ENCODE measurements at regions not wholly inside any gene's neighbourhood (a gene's known extent, or its start where the extent isn't known, plus 50 kb on each side); places are given as distances from the start of the nearest gene placed in this dataset.

DNA sequence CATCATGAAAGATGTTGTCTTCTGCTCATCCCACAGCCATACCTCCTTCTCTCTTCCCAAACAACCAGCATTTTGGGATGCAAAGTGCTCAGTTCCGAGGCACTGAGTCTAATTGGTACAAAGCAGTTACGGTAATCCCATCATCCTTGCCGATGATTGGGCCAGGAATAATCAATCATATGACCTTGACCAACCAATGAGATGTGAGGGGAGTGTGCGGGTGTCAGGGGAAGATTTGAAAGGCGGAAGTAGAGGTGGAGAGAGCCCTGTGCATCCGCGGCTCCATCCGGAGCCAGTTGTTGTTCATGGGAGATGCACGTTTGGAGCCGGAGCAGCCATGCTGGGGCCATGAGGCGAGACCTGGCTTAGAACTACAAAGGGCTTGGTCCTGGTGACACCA lies 67.3 kb downstream of the SYNE3 start:
- Histone ChIP-seq H3K4me3 (ENCODE audit: low read length) (no peak overlapping the region), H2AFZ (ENCODE audit: low read length) (no peak overlapping the region), H3K9me2 (replicated peaks; ENCODE audit: insufficient read depth, low read length) (no peaks in the 10 kb centered on the region), H3K4me2 (ENCODE audit: low read depth, low read length) (no peak overlapping the region), H4K20me1 (ENCODE audit: insufficient read depth, low read length) (no peaks in the 10 kb centered on the region), H3K4me1 (ENCODE audit: low read length) (no peaks in the 10 kb centered on the region), H3K36me3 (replicated peaks; ENCODE audit: insufficient read depth, low read length) (no peaks in the 10 kb centered on the region), H3K9ac (ENCODE audit: low read length) (no peak overlapping the region), H3K79me2 (ENCODE audit: low read length) (0 out of 2 replicates have a peak, but pooled peaks cover 2% of the 10 kb centered on the region), H3K27ac (ENCODE audit: low read length) (no peak overlapping the region), H3F3A (ENCODE audit: insufficient read depth, low read length) (no peaks in the 10 kb centered on the region), H3K9me3 (replicated peaks; ENCODE audit: insufficient read depth, low read length) (no peaks in the 10 kb centered on the region), H3K27me3 (replicated peaks; ENCODE audit: insufficient read depth, low read length) (no peaks in the 10 kb centered on the region)
- TF ChIP-seq, protein P1, sequence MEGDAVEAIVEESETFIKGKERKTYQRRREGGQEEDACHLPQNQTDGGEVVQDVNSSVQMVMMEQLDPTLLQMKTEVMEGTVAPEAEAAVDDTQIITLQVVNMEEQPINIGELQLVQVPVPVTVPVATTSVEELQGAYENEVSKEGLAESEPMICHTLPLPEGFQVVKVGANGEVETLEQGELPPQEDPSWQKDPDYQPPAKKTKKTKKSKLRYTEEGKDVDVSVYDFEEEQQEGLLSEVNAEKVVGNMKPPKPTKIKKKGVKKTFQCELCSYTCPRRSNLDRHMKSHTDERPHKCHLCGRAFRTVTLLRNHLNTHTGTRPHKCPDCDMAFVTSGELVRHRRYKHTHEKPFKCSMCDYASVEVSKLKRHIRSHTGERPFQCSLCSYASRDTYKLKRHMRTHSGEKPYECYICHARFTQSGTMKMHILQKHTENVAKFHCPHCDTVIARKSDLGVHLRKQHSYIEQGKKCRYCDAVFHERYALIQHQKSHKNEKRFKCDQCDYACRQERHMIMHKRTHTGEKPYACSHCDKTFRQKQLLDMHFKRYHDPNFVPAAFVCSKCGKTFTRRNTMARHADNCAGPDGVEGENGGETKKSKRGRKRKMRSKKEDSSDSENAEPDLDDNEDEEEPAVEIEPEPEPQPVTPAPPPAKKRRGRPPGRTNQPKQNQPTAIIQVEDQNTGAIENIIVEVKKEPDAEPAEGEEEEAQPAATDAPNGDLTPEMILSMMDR (IDR thresholded peaks at IDR 0.05; ENCODE audit: low read length): no peak
- TF ChIP-seq EZH2phosphoT487 (IDR thresholded peaks at IDR 0.05; ENCODE audit: low read length) (no peak), EZH2 (optimal IDR thresholded peaks at IDR 0.05; ENCODE audit: low read depth, low read length) (no peak)
- DNase-seq: no peak

DNA sequence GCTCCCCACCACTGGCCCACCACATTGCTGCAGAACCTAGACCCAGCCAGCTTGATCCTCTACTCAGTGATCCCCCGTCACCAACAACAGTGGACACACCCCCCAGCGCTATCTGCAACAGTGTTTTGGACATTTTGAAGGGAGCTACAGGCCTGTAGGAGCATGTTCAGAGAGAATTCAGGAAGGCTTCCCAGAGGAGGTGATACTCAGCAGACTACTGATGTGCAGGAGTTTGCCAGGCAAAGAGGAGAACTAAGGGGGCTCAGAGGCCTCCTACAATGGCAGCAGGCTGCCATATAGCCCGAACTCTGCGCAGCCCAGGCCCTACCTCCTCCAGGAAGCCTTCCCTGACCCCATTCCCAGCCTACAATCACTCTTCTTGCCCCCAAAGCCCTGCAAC lies 70.0 kb downstream of the SYNE3 start:
- Histone ChIP-seq H3K27ac (ENCODE audit: low read length) (no peak overlapping the region), H3K36me3 (replicated peaks; ENCODE audit: insufficient read depth, low read length) (no peaks in the 10 kb centered on the region), H3K79me2 (ENCODE audit: low read length) (0 out of 2 replicates have a peak, but pooled peaks cover 8% of the 10 kb centered on the region), H3K4me1 (ENCODE audit: low read length) (no peaks in the 10 kb centered on the region), H3K9me2 (replicated peaks; ENCODE audit: insufficient read depth, low read length) (no peaks in the 10 kb centered on the region), H3K4me2 (ENCODE audit: low read depth, low read length) (no peak overlapping the region), H3K27me3 (replicated peaks; ENCODE audit: insufficient read depth, low read length) (no peaks in the 10 kb centered on the region), H3K9me3 (replicated peaks; ENCODE audit: insufficient read depth, low read length) (no peaks in the 10 kb centered on the region), H3F3A (ENCODE audit: insufficient read depth, low read length) (no peaks in the 10 kb centered on the region), H2AFZ (ENCODE audit: low read length) (no peak overlapping the region), H4K20me1 (ENCODE audit: insufficient read depth, low read length) (no peaks in the 10 kb centered on the region), H3K9ac (ENCODE audit: low read length) (no peak overlapping the region), H3K4me3 (ENCODE audit: low read length) (no peak overlapping the region)
- no peak for DNase-seq
- TF ChIP-seq EZH2phosphoT487 (IDR thresholded peaks at IDR 0.05; ENCODE audit: low read length) (no peak), EZH2 (optimal IDR thresholded peaks at IDR 0.05; ENCODE audit: low read depth, low read length) (no peak)
- TF ChIP-seq, protein P1 (IDR thresholded peaks at IDR 0.05; ENCODE audit: low read length): no peak

DNA sequence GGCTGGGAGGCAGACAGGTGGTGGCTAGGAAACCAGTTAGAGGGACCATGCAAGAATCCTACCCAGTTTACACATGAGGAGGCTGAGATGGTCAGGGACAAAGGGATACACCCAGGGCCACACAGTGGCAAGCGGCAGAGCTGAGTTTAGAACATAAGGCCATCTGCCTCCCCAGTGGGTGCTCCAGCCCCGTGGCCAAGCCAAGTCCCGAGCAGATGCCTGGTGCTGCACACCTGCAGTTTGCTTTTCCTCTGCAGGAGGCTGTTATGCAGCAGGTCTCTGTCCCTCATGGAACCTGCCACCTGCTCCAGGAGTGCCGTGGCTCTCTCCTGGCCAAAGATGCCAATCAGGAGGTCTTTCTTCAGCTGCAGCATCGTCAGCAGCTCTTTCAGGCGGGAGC lies 70.8 kb downstream of the SYNE3 start:
- Histone ChIP-seq H3K27ac (ENCODE audit: low read length) (no peak overlapping the region), H3K4me3 (ENCODE audit: low read length) (no peak overlapping the region), H3K9me2 (replicated peaks; ENCODE audit: insufficient read depth, low read length) (no peaks in the 10 kb centered on the region), H3K36me3 (replicated peaks; ENCODE audit: insufficient read depth, low read length) (no peaks in the 10 kb centered on the region), H3K27me3 (replicated peaks; ENCODE audit: insufficient read depth, low read length) (no peaks in the 10 kb centered on the region), H3K4me1 (ENCODE audit: low read length) (no peaks in the 10 kb centered on the region), H3K9me3 (replicated peaks; ENCODE audit: insufficient read depth, low read length) (no peaks in the 10 kb centered on the region), H3K4me2 (ENCODE audit: low read depth, low read length) (no peak overlapping the region), H2AFZ (ENCODE audit: low read length) (no peak overlapping the region), H4K20me1 (ENCODE audit: insufficient read depth, low read length) (no peaks in the 10 kb centered on the region), H3K9ac (ENCODE audit: low read length) (no peak overlapping the region), H3K79me2 (ENCODE audit: low read length) (0 out of 2 replicates have a peak, but pooled peaks cover 6% of the 10 kb centered on the region), H3F3A (ENCODE audit: insufficient read depth, low read length) (no peaks in the 10 kb centered on the region)
- DNase-seq: no peak
- no peak for TF ChIP-seq EZH2phosphoT487 (IDR thresholded peaks at IDR 0.05; ENCODE audit: low read length)
- TF ChIP-seq, protein P1 (IDR thresholded peaks at IDR 0.05; ENCODE audit: low read length): no peak

Data from MM.1S (cell line).